ENCODE measurements at regions not wholly inside any gene's neighbourhood (a gene's known extent, or its start where the extent isn't known, plus 50 kb on each side); places are given as distances from the start of the nearest gene placed in this dataset.

GRCh38 chr10:59060852-59061251 lies 115.6 kb upstream of the PHYHIPL start:
- no peaks in the 10 kb centered on the region for H3K36me3 ChIP-seq
- no peak for DNase-seq (ENCODE audit: low spot score in 2 of 2)
- TF ChIP-seq EP300 (IDR thresholded peaks at IDR 0.05) (no peak), CTCF (IDR thresholded peaks at IDR 0.05) (no peak), POLR2A (IDR thresholded peaks at IDR 0.05) (no peak), POLR2AphosphoS5 (IDR thresholded peaks at IDR 0.05) (no peak)
- no peaks in the 10 kb centered on the region for H3K9me3 ChIP-seq
- H3K27me3 ChIP-seq = no peaks in the 10 kb centered on the region
- H3K4me3 ChIP-seq = no peak overlapping the region
- WGBS = 83% methylated on average over 1 of the region's 1 CpG
- H3K27ac ChIP-seq = no peak overlapping the region
- no peaks in the 10 kb centered on the region for H3K4me1 ChIP-seq

DNA sequence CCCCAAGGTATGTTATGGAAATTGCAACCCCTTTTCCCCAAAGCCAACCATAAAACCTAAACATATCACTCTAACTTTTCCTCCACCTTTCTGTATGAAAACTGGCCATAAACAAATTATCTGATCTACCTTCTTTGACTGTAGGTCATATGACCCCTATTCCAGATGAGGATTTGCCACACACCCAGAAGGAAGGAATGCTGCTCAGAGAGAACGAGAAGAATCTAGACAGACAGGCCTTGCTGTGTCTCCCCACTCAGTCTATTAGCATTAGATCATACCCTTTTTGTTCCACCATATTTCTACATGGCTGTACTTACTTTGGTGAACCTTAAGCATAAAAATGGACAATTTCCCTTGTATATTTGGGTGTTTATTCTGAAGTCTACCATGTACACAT lies 113.0 kb upstream of the PHYHIPL start:
- H3K27me3 ChIP-seq = no peaks in the 10 kb centered on the region
- WGBS = 86% methylated on average over 1 of the region's 1 CpG
- DNase-seq (ENCODE audit: low spot score in 2 of 2) = no peak
- no peaks in the 10 kb centered on the region for H3K9me3 ChIP-seq
- H3K4me3 ChIP-seq = no peak overlapping the region
- H3K36me3 ChIP-seq = no peaks in the 10 kb centered on the region
- TF ChIP-seq CTCF (IDR thresholded peaks at IDR 0.05) (no peak), EP300 (IDR thresholded peaks at IDR 0.05) (no peak), POLR2AphosphoS5 (IDR thresholded peaks at IDR 0.05) (no peak), POLR2A (IDR thresholded peaks at IDR 0.05) (no peak)
- no peaks in the 10 kb centered on the region for H3K4me1 ChIP-seq
- H3K27ac ChIP-seq = no peak overlapping the region

- Histone ChIP-seq H3K4me1 (no peaks in the 10 kb centered on the region), H3K27me3 (no peaks in the 10 kb centered on the region), H3K27ac (no peak overlapping the region), H3K9me3 (no peaks in the 10 kb centered on the region), H3K4me3 (no peak overlapping the region), H3K36me3 (no peaks in the 10 kb centered on the region)
- no peak for DNase-seq (ENCODE audit: low spot score in 2 of 2)
- TF ChIP-seq POLR2A (IDR thresholded peaks at IDR 0.05) = no peak
- 90% methylated on average over 2 of the region's 2 CpGs for WGBS
Measured at GRCh38 chr10:59064080-59064692, 112.3 kb upstream of the PHYHIPL start.

GRCh38 chr10:59064759-59065539 lies 111.5 kb upstream of the PHYHIPL start:
- no peak for DNase-seq (ENCODE audit: low spot score in 2 of 2)
- H3K9me3 ChIP-seq = no peaks in the 10 kb centered on the region
- no peak overlapping the region for H3K27ac ChIP-seq
- H3K27me3 ChIP-seq = no peaks in the 10 kb centered on the region
- H3K36me3 ChIP-seq = no peaks in the 10 kb centered on the region
- TF ChIP-seq EP300 (IDR thresholded peaks at IDR 0.05) = no peak
- no peak for TF ChIP-seq POLR2AphosphoS5 (IDR thresholded peaks at IDR 0.05)
- no peak for TF ChIP-seq POLR2A (IDR thresholded peaks at IDR 0.05)
- TF ChIP-seq CTCF (IDR thresholded peaks at IDR 0.05) = no peak
- no peaks in the 10 kb centered on the region for H3K4me1 ChIP-seq
- 86% methylated on average over 6 of the region's 6 CpGs for WGBS
- no peak overlapping the region for H3K4me3 ChIP-seq

DNA sequence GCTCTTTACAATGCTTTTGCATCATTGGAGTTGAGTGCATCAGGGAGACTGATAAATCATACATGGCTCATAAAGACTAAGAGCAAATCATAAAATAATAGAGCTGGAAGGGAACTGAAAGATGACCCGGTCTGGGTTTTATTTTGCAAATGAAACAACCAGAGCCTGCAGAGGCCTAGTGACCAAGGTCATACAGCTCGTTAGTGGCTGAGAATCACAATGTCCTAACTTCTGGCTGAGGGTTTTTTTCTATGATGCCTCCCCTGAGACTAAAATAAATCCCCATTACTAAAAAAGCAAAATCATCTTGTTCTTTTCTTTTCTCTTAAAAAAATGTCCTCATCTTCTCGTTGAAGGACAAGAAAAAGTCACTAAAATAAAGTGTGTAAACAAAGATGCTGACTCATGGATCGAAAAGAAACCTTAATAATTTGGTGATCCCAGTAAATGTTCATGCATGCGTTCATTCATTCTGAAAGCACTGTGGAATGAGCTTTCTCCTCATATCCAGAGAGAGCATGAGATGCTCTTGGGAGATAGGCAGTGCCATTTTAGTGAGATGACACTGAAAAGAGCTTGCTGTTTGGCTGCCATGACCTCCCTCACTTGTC lies 107.8 kb upstream of the PHYHIPL start:
- Histone ChIP-seq H3K9me3 (no peaks in the 10 kb centered on the region), H3K27me3 (no peaks in the 10 kb centered on the region), H3K4me1 (no peaks in the 10 kb centered on the region), H3K4me3 (no peak overlapping the region), H3K27ac (no peak overlapping the region), H3K36me3 (no peaks in the 10 kb centered on the region)
- 70% methylated on average over 5 of the region's 5 CpGs for WGBS
- DNase-seq (ENCODE audit: low spot score in 2 of 2) = no peak
- no peak for TF ChIP-seq EP300 (IDR thresholded peaks at IDR 0.05)
- no peak for TF ChIP-seq CTCF (IDR thresholded peaks at IDR 0.05)

All from suprapubic skin (tissue), 4 donors.